LNCaP clone FGC (cell line): ENCODE measurements at regions not wholly inside any gene's neighbourhood (a gene's known extent, or its start where the extent isn't known, plus 50 kb on each side); places are given as distances from the start of the nearest gene placed in this dataset.

Experiments used
- DNase-seq: peaks from one replicate; pipeline ENCODE4 v3.0.0-alpha.2; 2011; ENCODE audit warnings: low read depth
- H3K4me3 ChIP-seq: 2 replicates; pipeline ENCODE4 v1.5.1; 2011; ENCODE audit warnings: mild to moderate bottlenecking, low read depth, low read length, control low read depth
- TF ChIP-seq, protein P1 (sequence below): IDR thresholded peaks from 2 replicates; pipeline ENCODE4 v1.5.1; 2012; ENCODE audit warnings: mild to moderate bottlenecking; ENCODE audit not compliant: control insufficient read depth, insufficient read depth; ENCODE audit errors: extremely low read depth

DNA sequence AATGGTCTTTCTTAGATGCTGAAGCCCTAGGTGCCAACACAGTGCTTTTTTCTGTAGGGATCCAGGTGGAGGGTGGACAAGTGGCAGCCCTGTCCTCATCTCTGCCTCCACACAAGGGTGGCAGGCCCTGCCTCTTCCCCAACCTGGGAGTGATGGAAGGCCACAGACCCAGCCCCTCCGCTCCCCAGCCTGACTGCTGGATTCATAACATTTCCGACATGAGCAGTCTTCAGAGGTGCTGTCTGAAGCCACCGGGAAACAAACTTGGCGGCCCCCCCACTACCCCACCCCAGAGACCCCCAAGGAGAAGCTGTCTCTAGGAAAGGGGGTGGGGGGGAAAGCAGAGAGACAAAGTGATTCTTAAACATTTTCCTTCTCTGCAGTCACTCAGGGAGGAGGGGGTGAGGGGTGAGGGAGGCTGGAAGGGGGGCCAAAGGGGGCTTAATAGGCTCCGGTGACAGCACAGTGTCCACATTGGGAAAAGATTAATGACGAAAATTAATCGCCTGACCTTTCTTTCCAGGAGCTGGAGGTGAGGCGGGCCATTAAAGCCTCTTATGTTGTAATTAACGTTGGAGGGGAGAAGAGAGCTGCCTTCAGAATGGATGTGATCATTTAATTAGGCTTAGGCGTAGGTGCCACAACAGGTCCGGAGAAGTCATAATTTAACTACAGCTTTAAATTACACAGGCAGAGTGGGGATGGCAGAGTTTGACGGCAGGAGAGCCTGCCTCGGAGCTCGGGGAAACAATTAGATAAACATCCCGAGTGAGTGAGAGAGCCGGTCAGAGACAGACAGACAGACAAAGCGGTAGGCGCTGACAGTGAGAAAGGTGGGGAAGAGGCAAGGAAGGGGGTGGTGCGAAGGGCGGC, 76.8 kb upstream of the FOXP4 start:
- TF ChIP-seq, protein P1, sequence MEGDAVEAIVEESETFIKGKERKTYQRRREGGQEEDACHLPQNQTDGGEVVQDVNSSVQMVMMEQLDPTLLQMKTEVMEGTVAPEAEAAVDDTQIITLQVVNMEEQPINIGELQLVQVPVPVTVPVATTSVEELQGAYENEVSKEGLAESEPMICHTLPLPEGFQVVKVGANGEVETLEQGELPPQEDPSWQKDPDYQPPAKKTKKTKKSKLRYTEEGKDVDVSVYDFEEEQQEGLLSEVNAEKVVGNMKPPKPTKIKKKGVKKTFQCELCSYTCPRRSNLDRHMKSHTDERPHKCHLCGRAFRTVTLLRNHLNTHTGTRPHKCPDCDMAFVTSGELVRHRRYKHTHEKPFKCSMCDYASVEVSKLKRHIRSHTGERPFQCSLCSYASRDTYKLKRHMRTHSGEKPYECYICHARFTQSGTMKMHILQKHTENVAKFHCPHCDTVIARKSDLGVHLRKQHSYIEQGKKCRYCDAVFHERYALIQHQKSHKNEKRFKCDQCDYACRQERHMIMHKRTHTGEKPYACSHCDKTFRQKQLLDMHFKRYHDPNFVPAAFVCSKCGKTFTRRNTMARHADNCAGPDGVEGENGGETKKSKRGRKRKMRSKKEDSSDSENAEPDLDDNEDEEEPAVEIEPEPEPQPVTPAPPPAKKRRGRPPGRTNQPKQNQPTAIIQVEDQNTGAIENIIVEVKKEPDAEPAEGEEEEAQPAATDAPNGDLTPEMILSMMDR = no peak
- DNase-seq = no peak
- H3K4me3 ChIP-seq = no peak overlapping the region

DNA sequence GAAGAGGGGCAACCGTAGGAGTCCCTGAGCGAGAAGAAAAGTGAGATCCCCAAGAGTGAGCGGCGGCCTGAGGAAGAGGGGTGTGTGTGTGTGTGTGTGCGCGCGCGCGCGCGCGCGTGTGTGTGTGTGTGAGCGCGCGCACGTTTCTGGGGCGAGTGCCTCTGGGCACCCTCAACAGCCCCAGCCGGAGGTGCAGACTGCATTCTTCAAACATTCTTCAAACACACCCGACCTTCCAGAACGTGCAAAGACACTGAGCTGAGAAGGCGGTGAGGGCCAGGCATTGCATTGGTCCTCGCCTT, 76.2 kb upstream of the FOXP4 start:
- DNase-seq = no peak
- H3K4me3 ChIP-seq = no peak overlapping the region
- TF ChIP-seq, protein P1 = no peak

DNA sequence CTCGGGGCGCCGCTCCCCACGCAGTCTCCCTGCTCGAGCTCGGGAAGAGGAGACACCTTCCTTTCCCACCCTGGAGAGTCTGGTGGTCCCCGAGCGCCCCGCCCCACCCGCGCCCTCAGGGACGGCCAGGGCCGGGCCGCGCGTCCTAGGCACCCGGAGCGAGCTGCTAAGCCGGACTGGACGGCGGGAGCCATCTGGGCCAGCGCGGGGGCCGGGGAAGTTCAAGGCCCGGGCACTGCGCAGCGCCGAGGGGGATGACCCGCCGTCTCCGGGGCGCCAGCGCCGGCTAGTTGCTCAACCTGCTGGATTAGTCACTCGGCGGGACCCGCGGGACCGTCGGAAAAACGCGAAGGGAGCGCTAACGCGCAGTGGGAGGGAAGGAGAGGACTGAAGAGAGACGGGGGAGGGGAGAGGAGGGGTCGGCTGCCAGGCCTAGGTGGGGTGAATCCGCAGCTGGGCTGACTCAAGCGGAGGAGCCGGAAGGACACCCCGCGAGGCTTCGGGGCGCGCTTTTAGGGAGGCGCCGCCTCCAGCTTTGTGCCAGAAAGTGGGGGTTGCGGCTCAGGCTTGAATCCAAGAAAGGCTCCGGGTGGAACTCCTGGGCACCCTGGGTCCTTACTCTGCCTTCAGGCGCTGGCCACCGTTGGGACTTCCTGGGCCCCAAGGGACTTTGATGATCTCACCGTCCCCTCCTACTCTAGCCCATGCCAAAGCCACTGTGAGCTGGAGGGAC, 75.7 kb upstream of the FOXP4 start:
- H3K4me3 ChIP-seq = no peak overlapping the region
- TF ChIP-seq, protein P1 = no peak

DNA sequence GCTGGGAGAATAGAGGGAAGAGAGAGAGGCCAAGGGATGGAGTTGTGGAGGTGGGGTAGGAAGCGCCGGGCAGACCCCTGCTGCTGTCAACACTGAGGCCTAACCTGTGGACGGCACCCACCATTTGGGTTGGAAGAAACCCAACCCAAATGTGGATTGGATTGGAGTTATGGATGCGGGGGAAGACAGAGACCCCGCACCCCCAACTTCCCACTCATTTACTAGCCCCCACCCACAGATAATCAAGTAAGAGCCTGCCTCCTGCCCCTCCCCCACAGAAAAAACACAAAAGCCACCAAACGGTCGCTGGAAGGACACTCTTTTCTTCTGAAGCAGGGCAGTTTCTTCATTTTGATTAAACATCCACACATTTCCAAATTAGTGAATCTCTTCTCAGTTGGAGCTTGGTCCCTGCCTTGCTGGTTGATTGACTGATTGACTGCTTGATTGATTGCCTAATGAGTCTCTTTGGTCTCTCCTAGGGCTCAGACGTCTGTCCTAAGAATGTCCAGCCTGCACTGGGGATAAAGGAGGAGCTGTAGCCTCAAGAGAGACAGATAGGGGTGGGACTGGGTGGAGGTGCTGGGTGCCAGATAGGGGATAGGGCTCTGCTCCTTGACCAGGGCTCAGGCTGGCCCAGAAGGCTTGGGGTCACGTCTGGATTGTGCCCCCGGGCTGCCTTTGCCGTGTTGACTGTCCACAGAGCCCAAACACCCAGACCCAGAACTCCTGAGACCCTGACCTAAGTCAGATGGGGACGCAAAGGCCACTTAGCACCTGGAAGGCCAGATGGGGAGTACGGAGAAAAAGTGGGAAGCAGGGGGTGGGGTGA, 74.9 kb upstream of the FOXP4 start:
- TF ChIP-seq, protein P1 = no peak
- no peak overlapping the region for H3K4me3 ChIP-seq

More for the DNA sequence above, 75.7 kb upstream of the FOXP4 start:
- no peak for DNase-seq

DNA sequence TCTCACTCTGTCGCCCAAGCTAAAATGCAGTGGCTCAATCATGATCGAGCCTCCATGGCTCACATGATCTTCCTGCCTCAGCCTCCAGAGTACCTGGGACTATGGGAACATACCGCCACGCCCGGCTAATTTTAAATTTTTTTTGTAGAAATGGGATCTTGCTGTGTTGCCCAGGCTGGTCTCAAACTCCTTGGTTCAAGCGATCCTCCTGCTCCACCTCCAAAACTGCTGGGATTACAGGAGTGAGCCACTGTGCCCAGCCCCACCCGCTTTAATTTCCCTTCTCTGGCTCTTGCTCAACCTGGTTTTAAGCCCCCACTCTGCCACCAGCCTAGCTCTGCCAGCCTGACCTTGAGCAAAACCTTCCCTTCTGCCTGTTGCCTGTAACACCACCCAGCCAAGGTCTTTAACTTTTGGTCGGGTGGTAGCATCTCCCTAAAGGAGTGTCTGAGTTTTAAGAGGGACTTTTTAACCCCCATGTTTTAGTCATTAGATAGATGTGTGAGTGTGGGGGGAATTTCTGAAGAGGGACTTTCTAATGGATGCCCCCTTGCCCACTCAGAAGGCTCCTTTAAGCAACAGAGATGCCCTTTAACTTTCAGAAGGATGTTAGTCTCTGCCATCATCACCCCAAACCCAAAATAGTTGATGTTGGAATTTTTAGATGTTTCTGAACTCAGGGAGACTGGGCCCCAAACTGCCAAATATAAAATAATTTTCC, 71.8 kb upstream of the FOXP4 start:
- H3K4me3 ChIP-seq = no peak overlapping the region
- no peak for DNase-seq
- TF ChIP-seq, protein P1 = no peak

More for the DNA sequence above, 74.9 kb upstream of the FOXP4 start:
- no peak for DNase-seq

DNA sequence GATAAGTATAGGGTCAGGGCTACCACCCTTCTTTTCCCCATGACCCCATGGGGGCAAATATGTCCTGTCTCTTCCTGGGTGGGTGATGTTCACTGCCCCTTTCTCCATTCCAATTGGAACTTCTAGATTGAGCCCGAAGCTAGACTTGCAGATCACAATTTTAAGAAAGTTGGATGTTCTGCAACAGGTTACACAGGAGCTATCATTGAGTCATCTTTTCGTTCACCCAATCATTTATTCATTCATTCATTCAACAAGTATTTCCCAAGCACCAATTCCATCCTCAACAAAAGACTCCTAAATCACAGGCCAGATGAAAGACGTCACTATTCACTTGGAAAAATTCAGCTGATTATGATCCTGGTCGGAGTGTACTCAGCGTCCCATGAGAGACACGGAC, 71.0 kb upstream of the FOXP4 start:
- DNase-seq = no peak
- H3K4me3 ChIP-seq = no peak overlapping the region
- TF ChIP-seq, protein P1 = no peak
